Muscle of leg (tissue), 3 donors: ENCODE measurements at regions not wholly inside any gene's neighbourhood (a gene's known extent, or its start where the extent isn't known, plus 50 kb on each side); places are given as distances from the start of the nearest gene placed in this dataset.
"Not testable (repeated sequence)": the region's sequence is repeated elsewhere in the genome, so short reads cannot be mapped to it uniquely, and the experiment has no call there.

Experiments used
- DNase-seq: peaks from one replicate; pipeline ENCODE4 v3.0.0; 2013
- H3K27ac ChIP-seq: one replicate; pipeline ENCODE4 v1.5.1; 2013; ENCODE audit warnings: mild to moderate bottlenecking, low read length, control low read depth
- H3K27me3 ChIP-seq: one replicate; pipeline ENCODE4 v1.6.1; 2013; ENCODE audit warnings: low read length; ENCODE audit not compliant: control insufficient read depth, insufficient read depth
- H3K36me3 ChIP-seq: one replicate; pipeline ENCODE4 v1.6.1; 2013; ENCODE audit warnings: low read length; ENCODE audit not compliant: control insufficient read depth, insufficient read depth
- H3K4me1 ChIP-seq: one replicate; pipeline ENCODE4 v1.6.1; 2013; ENCODE audit warnings: low read length; ENCODE audit not compliant: control insufficient read depth, insufficient read depth
- H3K4me3 ChIP-seq: one replicate; pipeline ENCODE4 v1.5.1; 2013; ENCODE audit warnings: low read length, control low read depth
- H3K9me3 ChIP-seq: replicated peaks from 2 replicates; pipeline ENCODE4 v1.6.1; 2013; ENCODE audit warnings: low read depth, low read length; ENCODE audit not compliant: control insufficient read depth
- WGBS: methylation state at CpG from one replicate; pipeline ENCODE4 v1.1.5; 2013; ENCODE audit warnings: missing lambda C conversion rate; ENCODE audit not compliant: insufficient coverage; 5-methylcytosine and 5-hydroxymethylcytosine counted together

- Histone ChIP-seq H3K9me3 (peaks cover 2% of the 10 kb centered on the region), H3K4me1 (no peaks in the 10 kb centered on the region), H3K36me3 (no peaks in the 10 kb centered on the region), H3K27ac (no peak overlapping the region), H3K27me3 (no peaks in the 10 kb centered on the region), H3K4me3 (no peak overlapping the region)
- 95% methylated on average over 18 of the region's 18 CpGs for WGBS
- no peak for DNase-seq
Measured at GRCh38 chr10:107545717-107546116, 381.2 kb upstream of the SORCS1 start.

GRCh38 chr10:107544706-107545520 lies 380.4 kb upstream of the SORCS1 start:
- Histone ChIP-seq H3K36me3 (no peaks in the 10 kb centered on the region), H3K27ac (no peak overlapping the region), H3K4me3 (no peak overlapping the region), H3K27me3 (no peaks in the 10 kb centered on the region), H3K4me1 (no peaks in the 10 kb centered on the region), H3K9me3 (peaks cover 2% of the 10 kb centered on the region)
- 87% methylated on average over 12 of the region's 14 CpGs for WGBS
- no peak for DNase-seq

GRCh38 chr10:107542607-107543006 lies 378.1 kb upstream of the SORCS1 start:
- WGBS: 59% methylated on average over 2 of the region's 5 CpGs
- no peak for DNase-seq
- no peaks in the 10 kb centered on the region for H3K9me3 ChIP-seq
- no peaks in the 10 kb centered on the region for H3K36me3 ChIP-seq
- no peaks in the 10 kb centered on the region for H3K4me1 ChIP-seq
- H3K27me3 ChIP-seq: no peaks in the 10 kb centered on the region
- H3K4me3 ChIP-seq: no peak overlapping the region
- no peak overlapping the region for H3K27ac ChIP-seq

- Histone ChIP-seq H3K27me3 (no peaks in the 10 kb centered on the region), H3K27ac (no peak overlapping the region), H3K4me3 (no peak overlapping the region), H3K9me3 (no peaks in the 10 kb centered on the region), H3K36me3 (no peaks in the 10 kb centered on the region), H3K4me1 (no peaks in the 10 kb centered on the region)
- DNase-seq: no peak
- WGBS: no CpG with 5 or more reads among the region's 1 CpG
Measured at GRCh38 chr10:107542016-107542415, 377.5 kb upstream of the SORCS1 start.

GRCh38 chr10:107540981-107541380 lies 376.5 kb upstream of the SORCS1 start:
- Histone ChIP-seq H3K27ac (no peak overlapping the region), H3K9me3 (no peaks in the 10 kb centered on the region), H3K36me3 (no peaks in the 10 kb centered on the region), H3K4me1 (no peaks in the 10 kb centered on the region), H3K4me3 (no peak overlapping the region), H3K27me3 (no peaks in the 10 kb centered on the region)
- DNase-seq: no peak
- no CpG with 5 or more reads among the region's 1 CpG for WGBS

GRCh38 chr10:107529350-107529749 lies 364.8 kb upstream of the SORCS1 start:
- no CpG with 5 or more reads among the region's 2 CpGs for WGBS
- H3K9me3 ChIP-seq: no peaks in the 10 kb centered on the region
- no peaks in the 10 kb centered on the region for H3K4me1 ChIP-seq
- H3K4me3 ChIP-seq: no peak overlapping the region
- H3K27me3 ChIP-seq: no peaks in the 10 kb centered on the region
- no peaks in the 10 kb centered on the region for H3K36me3 ChIP-seq
- no peak for DNase-seq
- H3K27ac ChIP-seq: no peak overlapping the region

GRCh38 chr10:107520348-107520747 lies 355.8 kb upstream of the SORCS1 start:
- H3K4me1 ChIP-seq: no peaks in the 10 kb centered on the region
- H3K4me3 ChIP-seq: no peak overlapping the region
- no peak for DNase-seq
- no peaks in the 10 kb centered on the region for H3K27me3 ChIP-seq
- WGBS: 98% methylated on average over 4 of the region's 4 CpGs
- H3K9me3 ChIP-seq: no peaks in the 10 kb centered on the region
- H3K36me3 ChIP-seq: no peaks in the 10 kb centered on the region
- no peak overlapping the region for H3K27ac ChIP-seq

GRCh38 chr10:107517811-107518210 lies 353.3 kb upstream of the SORCS1 start:
- Histone ChIP-seq H3K27ac (no peak overlapping the region), H3K4me3 (no peak overlapping the region), H3K9me3 (no peaks in the 10 kb centered on the region), H3K27me3 (no peaks in the 10 kb centered on the region), H3K36me3 (no peaks in the 10 kb centered on the region), H3K4me1 (no peaks in the 10 kb centered on the region)
- DNase-seq: no peak
- WGBS: 75% methylated on average over 3 of the region's 4 CpGs

GRCh38 chr10:107516349-107516748 lies 351.8 kb upstream of the SORCS1 start:
- H3K9me3 ChIP-seq: no peaks in the 10 kb centered on the region
- no peaks in the 10 kb centered on the region for H3K27me3 ChIP-seq
- H3K4me1 ChIP-seq: no peaks in the 10 kb centered on the region
- WGBS: 100% methylated on average over 1 of the region's 4 CpGs
- H3K27ac ChIP-seq: no peak overlapping the region
- no peak for DNase-seq
- no peak overlapping the region for H3K4me3 ChIP-seq
- H3K36me3 ChIP-seq: no peaks in the 10 kb centered on the region

- 0% methylated on average over 1 of the region's 1 CpG for WGBS
- not testable (repeated sequence) for H3K4me1 ChIP-seq, DNase-seq, H3K4me3 ChIP-seq, H3K27me3 ChIP-seq, H3K36me3 ChIP-seq, H3K9me3 ChIP-seq, H3K27ac ChIP-seq
Measured at GRCh38 chr10:107504011-107504410, 339.5 kb upstream of the SORCS1 start.
